H1 (cell line): ENCODE measurements at regions not wholly inside any gene's neighbourhood (a gene's known extent, or its start where the extent isn't known, plus 50 kb on each side); places are given as distances from the start of the nearest gene placed in this dataset.

Source experiments
- NANOG ChIP-seq: IDR thresholded peaks from 2 replicates; pipeline ENCODE4 v1.6.1; 2011; ENCODE audit warnings: low read length, low read depth, mild to moderate bottlenecking, inconsistent platforms; ENCODE audit not compliant: insufficient read depth, poor library complexity, severe bottlenecking
- SAP30 ChIP-seq: fragments of 300-600 bp; sonication (generic); IDR thresholded peaks from 2 replicates; pipeline ENCODE4 v1.7.1; 2012; ENCODE audit warnings: low read length, moderate library complexity, mild to moderate bottlenecking, inconsistent platforms; ENCODE audit not compliant: insufficient read depth, insufficient replicate concordance
- TF ChIP-seq, protein P1 (sequence below): IDR thresholded peaks from 2 replicates; pipeline ENCODE4 v1.6.1; 2012; ENCODE audit warnings: inconsistent platforms
- TF ChIP-seq, protein P2 (sequence below), 3 experiments: IDR thresholded peaks; 1 replicate in 2 of 3; 2 replicates in 1 of 3; pipeline versions ENCODE4 v1.5.1 to v1.6.1; 2011; ENCODE audit warnings: low read length in 3 of 3, mild to moderate bottlenecking in 3 of 3, inconsistent platforms in 2 of 3, low read depth in 1 of 3, moderate library complexity in 1 of 3; ENCODE audit not compliant: insufficient read depth in 1 of 3; ENCODE audit errors: control extremely low read depth in 1 of 3

GRCh38 chr16:86966777-86967176, 350.4 kb downstream of the C16orf95 start (continued):
- TF ChIP-seq, protein P1, sequence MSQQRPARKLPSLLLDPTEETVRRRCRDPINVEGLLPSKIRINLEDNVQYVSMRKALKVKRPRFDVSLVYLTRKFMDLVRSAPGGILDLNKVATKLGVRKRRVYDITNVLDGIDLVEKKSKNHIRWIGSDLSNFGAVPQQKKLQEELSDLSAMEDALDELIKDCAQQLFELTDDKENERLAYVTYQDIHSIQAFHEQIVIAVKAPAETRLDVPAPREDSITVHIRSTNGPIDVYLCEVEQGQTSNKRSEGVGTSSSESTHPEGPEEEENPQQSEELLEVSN, result no peak
- TF ChIP-seq, protein P2, sequence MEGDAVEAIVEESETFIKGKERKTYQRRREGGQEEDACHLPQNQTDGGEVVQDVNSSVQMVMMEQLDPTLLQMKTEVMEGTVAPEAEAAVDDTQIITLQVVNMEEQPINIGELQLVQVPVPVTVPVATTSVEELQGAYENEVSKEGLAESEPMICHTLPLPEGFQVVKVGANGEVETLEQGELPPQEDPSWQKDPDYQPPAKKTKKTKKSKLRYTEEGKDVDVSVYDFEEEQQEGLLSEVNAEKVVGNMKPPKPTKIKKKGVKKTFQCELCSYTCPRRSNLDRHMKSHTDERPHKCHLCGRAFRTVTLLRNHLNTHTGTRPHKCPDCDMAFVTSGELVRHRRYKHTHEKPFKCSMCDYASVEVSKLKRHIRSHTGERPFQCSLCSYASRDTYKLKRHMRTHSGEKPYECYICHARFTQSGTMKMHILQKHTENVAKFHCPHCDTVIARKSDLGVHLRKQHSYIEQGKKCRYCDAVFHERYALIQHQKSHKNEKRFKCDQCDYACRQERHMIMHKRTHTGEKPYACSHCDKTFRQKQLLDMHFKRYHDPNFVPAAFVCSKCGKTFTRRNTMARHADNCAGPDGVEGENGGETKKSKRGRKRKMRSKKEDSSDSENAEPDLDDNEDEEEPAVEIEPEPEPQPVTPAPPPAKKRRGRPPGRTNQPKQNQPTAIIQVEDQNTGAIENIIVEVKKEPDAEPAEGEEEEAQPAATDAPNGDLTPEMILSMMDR (IDR thresholded peaks at IDR 0.05; ENCODE audit: control extremely low read depth in 1 of 3, insufficient read depth in 1 of 3, low read depth in 1 of 3, low read length in 3 of 3), result no peak
- TF ChIP-seq SAP30 (no peak), NANOG (no peak)
- TF ChIP-seq, all 59 proteins: peak for 0
